Activated CD4-positive, alpha-beta T cell treated with anti-CD3 and anti-CD28 coated beads for 4 hours (primary cell): ENCODE measurements at regions not wholly inside any gene's neighbourhood (a gene's known extent, or its start where the extent isn't known, plus 50 kb on each side); places are given as distances from the start of the nearest gene placed in this dataset.
"Not testable (repeated sequence)": the region's sequence is repeated elsewhere in the genome, so short reads cannot be mapped to it uniquely, and the experiment has no call there.

Experiments
- DNase-seq, 2 donors: peaks; one replicate each; pipeline ENCODE4 v3.0.0-alpha.2; 2020

GRCh38 chr2:43144263-43144662 lies 82.1 kb downstream of the ZFP36L2 start:
- DNase-seq, result no peak

DNA sequence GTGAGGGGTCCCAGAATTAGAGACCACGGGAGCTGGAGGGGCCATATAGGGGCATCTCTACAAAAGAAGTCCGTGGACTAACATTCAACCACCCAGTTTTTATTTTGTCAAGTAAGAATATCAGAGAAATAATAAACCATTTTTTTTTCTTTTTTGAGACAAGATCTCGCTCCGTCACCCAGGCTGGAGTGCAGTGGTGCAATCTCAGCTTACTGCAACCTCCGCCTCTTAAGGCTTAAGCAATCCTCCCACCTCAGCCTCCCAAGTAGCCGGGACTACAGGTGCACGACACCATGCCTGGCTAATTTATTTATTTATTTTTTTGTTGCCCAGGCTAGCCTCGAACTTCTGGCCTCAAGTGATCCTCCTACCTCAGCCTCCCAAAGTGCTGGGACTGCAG lies 82.7 kb downstream of the ZFP36L2 start:
- DNase-seq, result no peak

DNA sequence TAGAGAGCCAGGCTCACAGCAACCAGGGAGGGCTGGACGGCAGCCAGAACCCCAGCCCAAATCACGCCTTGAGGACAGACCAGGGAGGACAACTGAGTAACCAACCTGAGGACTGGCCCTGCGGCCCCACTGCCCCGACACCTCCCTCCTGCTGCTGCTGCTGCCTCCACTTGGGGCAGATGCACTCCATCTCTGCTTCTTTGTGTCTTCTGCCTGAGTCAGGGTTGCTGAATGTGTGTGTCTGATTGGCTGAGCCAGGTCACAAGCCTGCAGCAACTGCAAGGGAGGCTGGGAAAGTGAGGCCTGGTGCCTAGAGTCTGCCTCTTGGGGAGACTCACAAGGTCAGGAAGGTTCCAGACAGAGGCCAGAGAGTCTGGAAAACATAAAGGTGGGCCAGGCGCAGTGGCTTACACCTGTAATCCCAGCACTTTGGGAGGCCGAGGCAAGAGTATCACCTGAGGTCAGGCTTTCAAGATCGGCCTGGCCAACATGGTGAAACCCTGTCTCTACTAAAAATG lies 83.4 kb downstream of the ZFP36L2 start:
- DNase-seq, result peak; percentile 26 to 36

DNA sequence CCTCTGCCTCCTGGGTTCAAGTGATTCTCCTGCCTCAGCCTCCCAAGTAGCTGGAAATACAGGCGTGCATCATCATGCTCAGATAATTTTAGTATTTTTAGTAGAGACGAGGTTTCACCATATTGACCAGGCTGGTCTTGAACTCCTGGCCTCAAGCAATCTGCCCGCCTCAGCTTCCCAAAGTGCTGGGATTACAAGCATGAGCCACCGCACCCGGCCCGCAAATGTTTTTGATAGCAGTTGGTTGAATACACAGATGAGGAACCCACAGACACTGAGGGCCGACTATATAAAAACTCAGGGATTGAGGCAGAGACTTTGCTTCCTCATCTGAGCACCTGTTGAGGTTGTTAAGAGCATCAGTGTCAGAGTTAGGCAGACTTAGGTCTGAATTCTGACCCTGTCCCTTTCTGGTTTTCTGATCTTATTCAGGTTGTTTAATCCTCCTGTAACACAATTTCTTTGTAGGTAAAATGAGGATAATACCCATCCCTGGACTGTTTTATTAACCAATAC lies 84.7 kb downstream of the ZFP36L2 start:
- not testable (repeated sequence) for DNase-seq

DNA sequence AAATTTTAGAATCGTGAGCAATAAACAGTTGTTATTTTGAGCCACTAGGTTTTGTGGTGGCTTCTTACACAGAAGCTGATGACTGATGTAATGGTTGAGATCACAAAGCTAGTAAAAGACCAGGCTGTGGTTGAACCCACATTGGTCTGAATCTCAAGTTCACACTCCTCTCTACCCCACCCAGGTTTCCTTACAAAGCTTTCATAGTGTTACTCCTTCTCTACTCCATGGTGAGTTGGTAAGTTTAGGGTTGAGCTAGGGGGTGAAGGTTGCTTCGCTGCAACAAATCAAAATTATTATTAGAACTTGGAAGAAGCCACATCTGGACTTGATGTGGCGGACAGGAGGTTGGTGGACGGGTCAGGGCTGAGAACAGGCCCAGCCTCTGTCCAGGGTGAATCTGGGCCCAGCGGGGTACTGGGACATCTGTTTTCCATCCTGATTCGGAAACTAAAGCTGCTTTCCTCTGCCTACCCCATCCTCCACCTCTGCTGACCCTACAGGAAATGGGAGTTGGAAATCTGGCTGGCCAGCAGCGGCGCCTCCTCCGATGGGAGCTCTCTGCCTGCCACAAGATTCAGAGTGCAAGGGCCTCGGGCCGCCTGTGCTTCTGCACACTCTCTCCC lies 86.3 kb downstream of the ZFP36L2 start:
- DNase-seq, result no peak

GRCh38 chr2:43139501-43139900 lies 86.9 kb downstream of the ZFP36L2 start:
- DNase-seq, result no peak

DNA sequence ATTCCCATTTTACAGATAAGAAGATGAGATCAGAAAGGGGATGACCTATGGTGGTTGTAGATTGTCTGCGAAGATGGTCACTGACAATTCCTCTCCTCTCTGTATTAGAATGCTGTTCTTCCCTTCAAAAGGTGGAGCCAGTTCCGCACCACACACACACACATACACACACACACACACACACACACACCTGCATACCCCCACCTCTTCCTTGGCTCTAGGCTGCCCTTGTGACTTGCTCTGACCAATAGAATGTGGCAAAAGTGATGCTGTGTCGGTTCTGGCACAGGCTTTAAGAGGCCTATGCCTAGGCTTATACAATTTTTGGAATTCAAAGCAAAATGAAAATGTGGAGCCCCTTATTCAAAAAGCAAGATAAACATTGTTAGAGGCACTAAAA lies 88.0 kb downstream of the ZFP36L2 start:
- DNase-seq, result no peak

DNA sequence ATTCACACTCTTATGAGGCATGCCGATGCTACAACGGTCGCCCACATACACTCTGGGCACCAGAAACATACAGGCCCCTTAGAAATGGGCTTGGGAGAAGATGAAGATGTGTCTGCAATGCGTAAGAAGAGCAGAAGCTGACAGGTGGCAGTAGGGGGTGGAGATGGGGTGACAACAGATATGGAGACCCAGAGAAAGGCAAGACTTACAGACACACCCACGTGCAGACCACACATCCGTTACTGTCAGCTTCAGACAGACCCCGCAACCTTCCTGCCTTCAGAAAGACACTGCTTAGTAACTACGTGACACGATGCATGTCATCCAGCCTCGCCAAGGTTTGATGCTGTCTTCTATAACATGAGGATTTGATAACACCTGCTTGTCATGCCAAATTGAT lies 89.5 kb downstream of the ZFP36L2 start:
- peak; percentile 78 to 85 for DNase-seq

- no peak for DNase-seq
Observed at GRCh38 chr2:43136011-43136799, 90.2 kb downstream of the ZFP36L2 start.

DNA sequence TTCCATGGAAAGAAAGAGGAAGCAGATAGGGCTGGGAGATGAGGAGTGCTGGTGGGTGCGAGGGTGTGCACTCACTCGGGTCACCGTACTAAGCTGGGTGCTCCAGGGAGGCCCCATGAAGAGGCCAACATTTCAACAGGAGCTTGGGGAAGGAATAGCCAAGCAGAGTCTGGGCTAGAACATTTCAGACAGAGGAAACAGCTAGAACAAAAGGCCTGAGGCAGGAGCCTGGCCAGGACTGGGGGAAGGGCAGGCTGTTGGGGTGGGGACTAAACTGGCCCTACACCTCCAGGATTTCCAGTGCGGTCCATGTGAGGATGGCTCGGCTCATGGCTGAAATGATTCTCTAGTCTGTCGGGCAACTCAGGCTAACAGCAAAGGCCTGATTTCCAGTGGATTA lies 90.8 kb downstream of the ZFP36L2 start:
- DNase-seq, result no peak

DNA sequence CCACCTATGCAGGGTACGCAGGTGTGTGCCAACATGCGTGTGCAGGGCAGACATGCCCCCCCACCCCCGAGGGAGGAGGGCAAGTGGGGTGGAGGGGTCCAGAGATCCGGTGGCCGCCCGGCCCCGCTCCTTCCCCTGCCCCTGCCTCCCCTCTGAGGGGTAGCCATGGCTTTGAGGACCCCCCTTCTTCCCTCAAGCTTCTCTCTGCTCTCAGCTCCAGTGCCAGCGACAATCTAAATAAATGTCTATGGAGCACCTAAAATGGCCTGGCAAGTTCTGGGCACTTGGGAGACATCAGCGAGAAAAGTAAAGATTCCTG lies 91.9 kb downstream of the ZFP36L2 start:
- DNase-seq, result no peak

DNA sequence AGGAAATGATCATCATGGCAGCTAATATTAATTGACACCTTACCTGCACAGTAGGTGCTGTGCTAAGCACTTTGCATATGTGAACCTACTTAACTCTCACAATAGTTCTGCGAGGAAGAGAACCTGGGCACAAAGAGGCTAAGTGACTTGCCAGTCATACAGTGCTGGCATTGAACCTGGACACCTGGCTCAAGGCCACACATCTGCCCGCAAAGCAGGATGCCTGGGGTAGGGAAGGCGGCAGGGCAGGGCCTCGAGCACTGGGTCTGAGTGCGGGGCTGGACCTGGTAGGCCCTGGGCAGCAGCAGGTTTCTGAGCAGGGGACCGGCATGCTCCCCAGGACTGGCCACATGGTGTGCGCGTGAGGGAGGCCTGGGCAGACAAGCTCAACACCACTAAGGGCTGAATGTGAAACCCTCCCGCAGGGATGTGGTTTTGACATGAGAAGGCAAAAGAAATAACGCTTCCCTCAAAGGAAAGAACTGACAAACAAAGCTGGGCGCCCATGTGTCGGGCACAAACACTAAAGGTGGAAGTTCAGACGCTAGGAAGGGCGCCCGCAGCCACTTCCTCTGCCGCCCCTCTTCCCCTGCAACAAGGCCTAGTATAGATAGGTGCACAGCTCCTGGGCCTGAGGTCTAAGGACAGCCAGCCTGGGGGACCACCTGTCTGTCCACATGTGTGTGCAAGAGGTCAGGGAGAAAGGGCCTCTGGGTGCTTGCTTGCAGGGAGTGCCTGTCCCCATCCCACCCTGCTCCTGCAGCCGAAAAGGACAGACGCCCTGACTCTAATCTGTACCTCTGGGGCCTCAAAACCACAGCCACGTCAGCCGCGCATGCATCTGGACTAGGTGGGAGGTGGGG lies 92.5 kb downstream of the ZFP36L2 start:
- peak; percentile 58 to 69 for DNase-seq

GRCh38 chr2:43133336-43133707 lies 93.1 kb downstream of the ZFP36L2 start:
- no peak for DNase-seq

- no peak for DNase-seq
Observed at GRCh38 chr2:43132683-43133301, 93.6 kb downstream of the ZFP36L2 start.

DNA sequence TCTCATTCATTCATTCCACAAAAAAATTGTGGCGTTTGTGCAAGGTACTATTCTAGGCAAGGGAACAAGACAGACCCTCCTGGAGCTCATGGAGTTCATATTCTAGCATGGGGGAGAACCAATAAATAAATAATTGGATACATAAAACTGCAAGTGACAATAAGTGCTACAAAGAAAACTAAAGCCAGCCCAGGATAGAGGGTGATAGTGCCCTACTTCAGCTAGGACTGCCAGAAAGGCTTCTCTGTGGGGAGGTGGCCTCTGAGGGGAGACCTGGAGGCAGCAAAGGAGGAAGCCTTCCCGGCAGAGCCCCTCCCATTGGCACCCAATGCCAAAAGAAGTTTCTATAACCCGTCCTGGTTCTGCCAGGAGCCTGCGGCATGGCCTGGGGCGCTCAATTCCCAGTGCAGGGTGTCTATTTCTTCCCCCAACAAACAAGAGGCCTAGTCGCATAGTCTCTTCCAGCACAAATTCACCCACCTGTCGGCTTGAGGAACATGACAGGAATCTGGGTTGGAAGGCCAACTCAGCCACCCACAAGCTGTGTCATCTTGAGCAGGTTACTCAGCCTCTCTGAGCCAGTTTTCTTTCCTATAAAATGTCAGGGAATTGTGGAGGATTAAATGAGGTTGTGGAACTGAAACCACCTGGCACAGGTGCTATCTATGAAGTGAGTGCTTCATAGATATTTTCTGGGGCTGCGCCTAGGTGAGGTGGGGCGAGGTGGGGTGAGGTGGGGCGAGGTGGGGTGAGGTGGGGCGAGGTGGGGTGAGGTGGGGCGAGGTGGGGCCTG lies 94.3 kb downstream of the ZFP36L2 start:
- DNase-seq, result no peak

DNA sequence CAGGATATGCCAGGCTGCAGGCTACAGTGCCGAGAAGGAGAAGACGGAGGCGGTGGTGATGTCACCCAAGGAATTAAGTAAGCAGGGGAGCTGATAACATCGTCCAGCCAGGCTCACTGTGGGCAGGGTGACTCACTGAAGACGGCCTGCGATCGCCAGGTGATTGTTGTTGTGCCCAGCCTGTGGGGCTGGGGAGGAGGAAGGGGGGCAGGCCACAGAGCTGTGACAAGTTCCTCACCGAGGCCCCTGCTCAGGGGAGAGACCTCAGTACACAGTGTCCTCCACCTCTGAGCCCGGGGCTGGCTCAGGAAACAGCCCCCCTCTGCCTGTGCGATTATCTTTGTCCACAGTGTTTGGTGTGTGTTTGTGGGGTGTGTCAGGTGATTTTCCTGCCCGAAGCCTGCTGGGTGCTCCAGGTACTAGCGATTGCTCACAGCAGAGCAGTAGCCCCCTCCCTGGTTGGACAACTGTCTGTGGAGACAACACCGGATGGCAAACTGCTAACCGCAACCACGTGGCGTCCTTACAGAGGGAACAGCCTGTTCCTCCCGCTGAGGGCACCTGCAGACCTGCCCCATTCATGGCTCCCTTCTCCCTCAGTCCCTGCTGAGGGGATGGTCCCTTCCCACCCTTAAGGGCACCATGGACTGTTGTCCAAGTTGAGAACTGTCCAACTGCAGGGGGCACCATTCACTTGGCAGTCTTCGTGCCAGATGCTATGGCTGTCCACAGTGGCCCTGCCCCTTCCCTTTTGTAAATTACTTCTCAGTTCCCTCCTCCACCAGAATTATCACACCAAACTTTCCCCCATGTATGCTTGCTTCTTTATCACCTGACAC lies 95.1 kb downstream of the ZFP36L2 start:
- DNase-seq, result peak; percentile 64 to 72

DNA sequence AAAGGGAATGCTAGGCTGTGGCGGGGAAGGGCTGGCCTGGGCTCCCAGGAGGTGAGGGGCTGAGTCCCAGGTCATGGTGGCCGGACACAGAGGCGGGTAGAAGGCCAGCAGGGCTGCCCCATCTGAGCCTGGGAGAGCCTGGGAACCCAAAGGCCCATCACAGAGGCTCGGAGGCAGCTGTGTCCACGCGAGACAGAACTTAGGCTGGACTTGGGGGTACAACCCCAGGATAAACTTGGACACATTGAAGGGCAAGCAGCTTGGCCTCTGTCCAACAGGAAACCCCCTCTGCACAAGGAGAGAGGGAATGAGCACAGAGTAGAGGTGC lies 95.9 kb downstream of the ZFP36L2 start:
- no peak for DNase-seq

- DNase-seq, result no peak
Observed at GRCh38 chr2:43129676-43130547, 96.5 kb downstream of the ZFP36L2 start.

DNA sequence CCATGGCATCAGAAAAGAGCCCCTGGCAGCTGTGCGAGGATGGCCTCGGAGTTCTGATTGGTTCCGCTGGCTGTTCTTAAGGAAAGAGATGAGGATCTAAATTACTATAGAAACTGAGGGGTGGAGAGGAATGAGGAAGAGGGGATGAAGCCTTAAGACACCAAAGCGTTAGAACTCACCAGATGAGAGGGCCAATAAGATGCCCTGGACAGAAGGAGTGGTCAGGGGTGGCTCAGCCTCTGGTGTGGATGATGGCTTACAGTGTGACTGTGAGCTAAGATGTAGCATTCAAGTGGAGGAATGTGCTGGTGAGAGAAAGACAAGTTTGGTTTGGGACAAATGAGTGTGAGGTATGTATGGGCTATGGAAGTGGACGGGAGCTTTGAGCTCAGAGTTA lies 97.8 kb downstream of the ZFP36L2 start:
- DNase-seq, result no peak

GRCh38 chr2:43127941-43128558 lies 98.4 kb downstream of the ZFP36L2 start:
- no peak for DNase-seq
